ENCODE measurements at regions not wholly inside any gene's neighbourhood (a gene's known extent, or its start where the extent isn't known, plus 50 kb on each side); places are given as distances from the start of the nearest gene placed in this dataset.

- Histone ChIP-seq H3K9me1 (replicated peaks; ENCODE audit: control insufficient read depth, extremely low read depth, insufficient read depth, low read length) (no peaks in the 10 kb centered on the region), H3K79me2 (ENCODE audit: control insufficient read depth, insufficient read depth, low read length) (no peaks in the 10 kb centered on the region), H3K9ac (replicated peaks; ENCODE audit: extremely low read depth, insufficient read depth, low read length) (no peak overlapping the region), H3K9me3 (replicated peaks; ENCODE audit: control insufficient read depth, insufficient read depth, low read length) (no peaks in the 10 kb centered on the region), H3K27me3 (ENCODE audit: control insufficient read depth in 2 of 2, insufficient read depth in 2 of 2, low read length in 2 of 2) (no peaks in the 10 kb centered on the region), H4K20me1 (replicated peaks; ENCODE audit: control insufficient read depth, extremely low read depth, insufficient read depth, low read length) (no peaks in the 10 kb centered on the region), H2AFZ (ENCODE audit: low read depth, low read length) (no peak overlapping the region), H3K4me3 (replicated peaks in 1 of 3; ENCODE audit: insufficient read depth in 1 of 3, low read depth in 1 of 3, low read length in 3 of 3) (no peak overlapping the region), H3K27ac (ENCODE audit: insufficient read depth, low read depth, low read length) (no peak overlapping the region), H3K4me1 (ENCODE audit: control insufficient read depth, extremely low read depth, insufficient read depth, low read length) (peaks cover 11% of the 10 kb centered on the region), H3K36me3 (ENCODE audit: control insufficient read depth in 2 of 2, extremely low read depth in 1 of 2, insufficient read depth in 2 of 2, low read length in 2 of 2) (no peaks in the 10 kb centered on the region), H3K4me2 (ENCODE audit: insufficient read depth, low read length) (no peak overlapping the region)
- BruUV-seq (replicated peaks) = no TSS peak
- TF ChIP-seq JUN (IDR thresholded peaks at IDR 0.05; ENCODE audit: borderline replicate concordance, insufficient read depth, insufficient read length, low read depth) = no peak
- no peak for TF ChIP-seq MYC (IDR thresholded peaks at IDR 0.05; ENCODE audit: low read depth, low read length)
- TF ChIP-seq MAX (IDR thresholded peaks at IDR 0.05; ENCODE audit: insufficient read depth, insufficient read length) = no peak
- TF ChIP-seq FOS (IDR thresholded peaks at IDR 0.05; ENCODE audit: borderline replicate concordance, insufficient read depth, low read length) = no peak
- no peak for TF ChIP-seq POLR2A (IDR thresholded peaks at IDR 0.05; ENCODE audit: low read depth, low read length)
- TF ChIP-seq GATA2 (IDR thresholded peaks at IDR 0.05; ENCODE audit: insufficient read depth, insufficient read length, low read depth, low read length) = no peak
- no peak for TF ChIP-seq EZH2 (IDR thresholded peaks at IDR 0.05; ENCODE audit: borderline replicate concordance, low read depth, low read length, severe bottlenecking)
- TF ChIP-seq, protein P1, sequence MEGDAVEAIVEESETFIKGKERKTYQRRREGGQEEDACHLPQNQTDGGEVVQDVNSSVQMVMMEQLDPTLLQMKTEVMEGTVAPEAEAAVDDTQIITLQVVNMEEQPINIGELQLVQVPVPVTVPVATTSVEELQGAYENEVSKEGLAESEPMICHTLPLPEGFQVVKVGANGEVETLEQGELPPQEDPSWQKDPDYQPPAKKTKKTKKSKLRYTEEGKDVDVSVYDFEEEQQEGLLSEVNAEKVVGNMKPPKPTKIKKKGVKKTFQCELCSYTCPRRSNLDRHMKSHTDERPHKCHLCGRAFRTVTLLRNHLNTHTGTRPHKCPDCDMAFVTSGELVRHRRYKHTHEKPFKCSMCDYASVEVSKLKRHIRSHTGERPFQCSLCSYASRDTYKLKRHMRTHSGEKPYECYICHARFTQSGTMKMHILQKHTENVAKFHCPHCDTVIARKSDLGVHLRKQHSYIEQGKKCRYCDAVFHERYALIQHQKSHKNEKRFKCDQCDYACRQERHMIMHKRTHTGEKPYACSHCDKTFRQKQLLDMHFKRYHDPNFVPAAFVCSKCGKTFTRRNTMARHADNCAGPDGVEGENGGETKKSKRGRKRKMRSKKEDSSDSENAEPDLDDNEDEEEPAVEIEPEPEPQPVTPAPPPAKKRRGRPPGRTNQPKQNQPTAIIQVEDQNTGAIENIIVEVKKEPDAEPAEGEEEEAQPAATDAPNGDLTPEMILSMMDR (IDR thresholded peaks at IDR 0.05; ENCODE audit: extremely low read depth in 1 of 2, insufficient read depth in 1 of 2, low read depth in 1 of 2, low read length in 2 of 2) = no peak
- TF ChIP-seq POLR2AphosphoS5 (IDR thresholded peaks at IDR 0.05; ENCODE audit: insufficient read depth, low read depth, low read length) = no peak
- dilution Hi-C loops (cut with MboI; ENCODE audit: extremely low pct_ligation_motif_present, low sequenced_read_pairs) (no loop called here), intact Hi-C loops (cut with micrococcal nuclease) (no loop called here)
- ChIA-PET CTCF (interaction anchor here (0.6 kb wide), 1 partner anchor 40 kb away, joined by 3 read pairs; no protein-coding TSS in a partner anchor), POLR2A (no interaction called here)
- no peak for FAIRE-seq
- DNase-seq (ENCODE audit: low read depth, low spot score) = no peak
Observed at GRCh38 chr5:125054146-125054545, 307.7 kb upstream of the ZNF608 start.

Data from endothelial cell of umbilical vein (primary cell).